Skeletal muscle tissue (tissue), 3 donors: ENCODE measurements at regions not wholly inside any gene's neighbourhood (a gene's known extent, or its start where the extent isn't known, plus 50 kb on each side); places are given as distances from the start of the nearest gene placed in this dataset.

Source experiments
- H3K27ac ChIP-seq: one replicate; pipeline ENCODE4 v1.7.0; 2013; ENCODE audit warnings: mild to moderate bottlenecking, low read depth, low read length, inconsistent platforms
- H3K27me3 ChIP-seq, 3 donors: one replicate each; pipeline ENCODE4 v1.7.0; 2013; ENCODE audit warnings: low read length in 3 of 3; ENCODE audit not compliant: control insufficient read depth in 3 of 3, insufficient read depth in 3 of 3
- H3K36me3 ChIP-seq, 3 donors: one replicate each; pipeline ENCODE4 v1.7.0; 2013; ENCODE audit warnings: low read length in 3 of 3; ENCODE audit not compliant: control insufficient read depth in 3 of 3, insufficient read depth in 3 of 3
- H3K4me1 ChIP-seq, 3 donors: one replicate each; pipeline ENCODE4 v1.7.0; 2013; ENCODE audit warnings: low read length in 3 of 3, mild to moderate bottlenecking in 3 of 3; ENCODE audit not compliant: control insufficient read depth in 3 of 3, insufficient read depth in 3 of 3
- H3K4me3 ChIP-seq, 3 donors: one replicate each; pipeline ENCODE4 v1.7.0; 2013; ENCODE audit warnings: low read length in 3 of 3
- H3K9ac ChIP-seq, 3 donors: one replicate each; pipeline ENCODE4 v1.7.0; 2013; ENCODE audit warnings: low read length in 3 of 3, mild to moderate bottlenecking in 3 of 3, moderate library complexity in 2 of 3, low read depth in 1 of 3
- H3K9me3 ChIP-seq, 3 donors: one replicate each; pipeline ENCODE4 v1.7.0; 2013; ENCODE audit warnings: low read length in 3 of 3; ENCODE audit not compliant: control insufficient read depth in 3 of 3
- donor health status: Osteomylitis.

DNA sequence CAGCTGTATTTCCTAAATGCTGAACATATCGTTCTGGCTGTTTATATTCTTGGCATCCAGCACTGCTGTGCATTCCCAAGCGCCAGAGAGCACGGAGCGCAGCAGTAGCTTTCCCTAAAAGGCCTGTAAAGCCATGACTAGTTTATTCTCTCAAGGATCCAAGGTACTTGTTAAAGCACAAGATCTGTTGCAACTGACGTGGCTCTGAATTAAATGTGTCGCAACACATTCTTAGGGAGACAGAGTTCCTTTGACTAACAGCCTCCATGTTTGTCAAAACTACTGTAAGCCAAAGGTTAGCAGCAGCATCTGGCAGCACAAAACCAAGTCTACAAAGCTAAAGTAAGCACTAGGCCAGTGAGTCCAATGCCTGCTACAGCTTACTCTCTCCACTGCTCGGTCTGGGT is 188.6 kb upstream of the FN1 start:
- no peak overlapping the region for H3K4me3 ChIP-seq
- H3K36me3 ChIP-seq, result no peaks in the 10 kb centered on the region
- peaks cover 0 to 3% (median 0%) of the 10 kb centered on the region in 3 donors for H3K4me1 ChIP-seq
- no peak overlapping the region for H3K9ac ChIP-seq
- H3K9me3 ChIP-seq, result no peaks in the 10 kb centered on the region
- no peak overlapping the region for H3K27ac ChIP-seq
- H3K27me3 ChIP-seq, result no peaks in the 10 kb centered on the region

DNA sequence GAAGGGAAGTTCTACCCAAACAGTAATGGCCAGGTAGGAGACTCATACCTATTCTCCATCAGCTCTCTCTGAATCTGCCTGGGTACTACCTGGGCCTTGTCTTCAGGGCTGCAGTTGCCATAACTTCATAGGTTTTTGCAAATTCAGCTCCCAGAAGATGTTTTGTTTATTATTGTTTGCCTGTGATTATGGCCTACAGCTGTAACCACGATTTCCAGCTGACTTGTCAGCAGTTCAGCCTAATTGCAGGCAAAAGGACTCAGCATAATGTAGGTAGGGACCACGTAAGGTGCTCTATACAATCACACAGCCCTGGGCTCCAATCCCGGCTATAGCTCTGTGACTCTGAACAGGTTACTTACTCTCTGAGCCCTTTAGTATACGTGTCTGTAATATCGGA is 187.0 kb upstream of the FN1 start:
- Histone ChIP-seq H3K4me1 (peaks cover 0 to 8% (median 0%) of the 10 kb centered on the region in 3 donors), H3K27ac (no peak overlapping the region), H3K36me3 (no peaks in the 10 kb centered on the region)

DNA sequence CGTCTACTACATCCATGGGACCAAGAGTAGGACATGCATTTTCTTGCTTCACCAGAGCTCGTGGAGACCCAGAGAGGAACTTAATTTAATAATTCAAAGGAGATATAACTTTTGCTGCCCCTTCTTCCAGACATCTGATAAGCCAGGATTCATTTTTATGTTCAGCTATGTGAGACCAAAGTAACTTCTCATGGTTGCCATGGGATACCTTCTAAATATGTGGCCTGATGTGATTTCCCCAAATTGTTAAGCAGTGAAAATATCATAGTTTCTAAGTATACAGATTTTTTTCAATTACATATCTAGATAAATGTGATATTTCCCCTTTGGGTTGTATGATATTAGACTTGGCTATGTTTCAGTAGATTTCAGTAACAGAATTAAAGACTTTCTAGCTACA is 185.5 kb upstream of the FN1 start:
- peaks cover 0 to 8% (median 0%) of the 10 kb centered on the region in 3 donors for H3K4me1 ChIP-seq
- H3K27me3 ChIP-seq, result no peaks in the 10 kb centered on the region
- no peaks in the 10 kb centered on the region for H3K36me3 ChIP-seq
- no peak overlapping the region for H3K27ac ChIP-seq
- no peak overlapping the region for H3K9ac ChIP-seq
- H3K9me3 ChIP-seq, result no peaks in the 10 kb centered on the region
- H3K4me3 ChIP-seq, result no peak overlapping the region

More for the DNA sequence above, 187.0 kb upstream of the FN1 start:
- Histone ChIP-seq H3K9ac (no peak overlapping the region), H3K9me3 (no peaks in the 10 kb centered on the region), H3K4me3 (no peak overlapping the region), H3K27me3 (no peaks in the 10 kb centered on the region)

DNA sequence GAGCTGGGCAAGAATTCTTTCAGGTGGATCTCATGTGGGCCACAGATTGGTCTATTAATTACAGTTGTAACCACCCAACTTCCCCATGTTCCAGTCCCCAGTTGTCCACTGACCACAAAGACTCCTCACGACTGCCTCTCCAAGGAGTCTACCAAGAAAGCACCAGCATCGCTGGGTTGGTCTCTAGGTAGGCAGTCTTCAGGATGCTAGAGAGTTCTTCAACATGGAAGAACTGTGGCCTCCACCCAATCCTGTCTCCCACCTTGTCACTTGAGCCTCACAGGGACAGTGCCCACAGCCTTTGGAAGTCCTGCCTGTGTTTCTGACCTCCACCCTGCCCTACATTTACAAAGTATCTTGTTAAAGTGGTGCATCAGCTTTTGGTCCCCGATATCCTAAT is 184.7 kb upstream of the FN1 start:
- H3K9ac ChIP-seq, result no peak overlapping the region
- H3K27ac ChIP-seq, result no peak overlapping the region
- H3K4me3 ChIP-seq, result no peak overlapping the region
- peaks cover 0 to 8% (median 0%) of the 10 kb centered on the region in 3 donors for H3K4me1 ChIP-seq
- no peaks in the 10 kb centered on the region for H3K9me3 ChIP-seq
- H3K36me3 ChIP-seq, result no peaks in the 10 kb centered on the region
- no peaks in the 10 kb centered on the region for H3K27me3 ChIP-seq

DNA sequence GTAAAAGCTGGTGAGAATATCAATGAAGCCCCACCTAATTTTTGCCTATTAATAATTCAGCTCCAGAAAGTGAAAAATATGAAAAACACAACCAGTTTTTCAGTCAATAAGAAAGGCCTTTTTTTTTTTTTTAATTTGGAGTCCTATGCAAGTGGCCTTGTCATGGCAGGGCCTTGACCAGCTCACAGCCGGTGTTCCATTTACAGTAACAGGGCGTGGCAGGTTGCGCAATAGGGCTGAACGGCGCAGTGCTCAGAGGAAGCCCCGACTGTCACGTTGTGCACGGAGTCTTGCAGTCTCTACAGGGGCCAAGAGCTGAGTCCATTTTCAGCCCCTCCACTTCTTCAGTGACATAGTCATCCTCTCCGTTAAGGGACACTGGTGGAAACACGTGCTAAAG is 184.1 kb upstream of the FN1 start:
- Histone ChIP-seq H3K4me1 (peaks cover 0 to 8% (median 0%) of the 10 kb centered on the region in 3 donors), H3K9ac (no peak overlapping the region), H3K27ac (no peak overlapping the region), H3K36me3 (no peaks in the 10 kb centered on the region), H3K27me3 (no peaks in the 10 kb centered on the region), H3K9me3 (no peaks in the 10 kb centered on the region), H3K4me3 (no peak overlapping the region)

DNA sequence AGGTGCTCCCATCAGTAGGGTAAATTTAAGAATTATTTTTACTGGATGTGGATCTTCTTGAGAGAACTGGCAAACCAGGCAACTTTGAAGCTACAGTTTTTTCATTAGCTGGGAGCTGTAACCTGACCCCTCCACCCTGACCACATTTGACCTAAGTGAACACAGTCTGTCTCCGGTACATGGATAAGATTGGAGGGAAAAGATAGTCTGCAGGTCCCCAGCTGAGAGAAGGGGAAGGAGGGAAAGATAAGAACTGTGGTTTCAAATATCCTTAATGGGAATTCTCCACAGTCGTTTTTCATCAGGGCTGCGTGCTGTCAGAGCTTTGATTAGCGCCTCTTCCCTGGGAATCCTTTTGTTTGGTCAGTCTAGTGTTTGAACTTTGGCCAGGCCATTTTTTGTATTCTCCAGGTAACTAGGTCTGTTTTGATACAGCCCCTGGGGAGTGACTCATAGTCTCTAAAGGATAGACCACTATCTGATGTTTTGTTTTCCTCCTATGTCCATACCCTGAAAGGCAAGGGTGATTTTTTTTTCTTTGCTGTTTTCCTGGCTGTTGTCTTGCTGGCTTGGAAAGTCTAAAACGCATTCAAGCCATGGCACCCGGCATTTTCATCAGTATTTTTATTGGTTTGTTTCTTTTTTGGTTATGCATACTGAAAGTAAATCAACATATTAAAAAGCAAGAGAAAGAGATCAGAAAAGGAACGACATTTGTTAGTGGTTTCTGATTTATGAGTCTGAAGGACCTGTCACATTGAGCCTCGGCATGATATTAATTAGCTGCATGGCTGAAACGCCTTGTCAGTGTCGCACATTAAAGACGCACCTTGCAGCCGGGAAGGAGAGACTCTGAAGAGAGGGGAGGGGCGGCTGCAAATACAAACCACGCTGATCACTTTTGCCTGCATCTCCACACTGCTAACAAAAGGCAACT is 183.4 kb upstream of the FN1 start:
- Histone ChIP-seq H3K9ac (no peak overlapping the region), H3K27ac (no peak overlapping the region), H3K9me3 (no peaks in the 10 kb centered on the region), H3K36me3 (no peaks in the 10 kb centered on the region), H3K4me1 (peaks cover 0 to 8% (median 0%) of the 10 kb centered on the region in 3 donors), H3K4me3 (no peak overlapping the region), H3K27me3 (no peaks in the 10 kb centered on the region)

DNA sequence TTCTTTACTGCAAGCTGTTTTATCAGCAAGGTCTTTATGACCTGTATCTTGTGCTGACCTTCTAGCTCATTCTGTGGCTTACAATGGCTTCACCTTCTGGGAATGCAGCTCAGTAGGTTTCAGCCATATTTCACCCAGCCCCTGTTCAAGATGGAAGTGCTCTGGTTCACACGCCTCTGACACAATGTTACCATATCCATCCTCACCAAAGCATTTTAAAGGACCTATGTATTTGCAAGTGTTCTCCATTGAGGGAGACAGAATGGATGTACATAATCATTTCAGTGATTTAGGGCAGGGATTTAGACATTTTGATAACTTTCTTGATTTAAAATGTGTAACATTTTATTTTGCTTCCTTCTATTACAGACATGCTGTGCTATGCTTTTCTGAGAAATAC is 182.3 kb upstream of the FN1 start:
- Histone ChIP-seq H3K27me3 (no peaks in the 10 kb centered on the region), H3K27ac (no peak overlapping the region), H3K36me3 (no peaks in the 10 kb centered on the region), H3K9ac (no peak overlapping the region), H3K9me3 (no peaks in the 10 kb centered on the region), H3K4me1 (peaks cover 0 to 8% (median 0%) of the 10 kb centered on the region in 3 donors), H3K4me3 (no peak overlapping the region)

DNA sequence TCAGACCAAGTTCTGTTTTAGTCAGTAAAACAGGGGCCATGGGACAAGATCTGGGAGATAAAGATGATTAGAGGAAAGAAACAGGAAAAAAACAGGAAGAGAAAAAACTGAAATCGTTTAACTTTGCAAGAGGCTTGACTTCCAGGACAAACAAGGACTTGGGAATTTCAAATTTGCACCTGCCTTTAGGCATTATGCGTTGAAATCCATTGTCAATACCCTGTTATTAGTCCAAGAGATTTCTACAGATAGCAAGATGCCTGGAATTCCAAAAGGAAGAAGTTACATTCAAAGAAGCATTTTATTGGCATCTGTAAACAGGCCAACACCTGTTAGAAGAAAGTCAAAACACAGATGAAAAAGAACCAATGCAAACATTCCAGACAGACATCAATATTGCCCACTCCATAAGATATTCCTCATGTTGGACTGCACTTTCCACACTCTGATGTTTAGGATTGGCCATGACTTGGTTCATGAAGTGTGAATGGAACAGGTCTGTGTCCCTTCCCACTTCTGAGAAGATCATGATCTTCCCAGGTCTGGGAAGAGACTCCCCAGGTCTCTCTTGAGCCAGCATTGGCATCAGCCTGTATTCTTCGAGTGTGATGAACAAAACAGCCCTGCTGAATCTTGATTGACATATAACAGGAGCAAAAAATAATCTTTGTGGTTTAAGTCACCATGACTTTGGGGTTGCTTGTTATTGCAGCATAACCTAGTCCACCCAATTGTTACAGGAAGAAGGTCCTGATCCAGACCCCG is 181.4 kb upstream of the FN1 start:
- no peak overlapping the region for H3K9ac ChIP-seq
- no peak overlapping the region for H3K27ac ChIP-seq
- peaks cover 0 to 8% (median 0%) of the 10 kb centered on the region in 3 donors for H3K4me1 ChIP-seq
- H3K27me3 ChIP-seq, result no peaks in the 10 kb centered on the region
- no peaks in the 10 kb centered on the region for H3K36me3 ChIP-seq
- no peaks in the 10 kb centered on the region for H3K9me3 ChIP-seq
- no peak overlapping the region for H3K4me3 ChIP-seq

DNA sequence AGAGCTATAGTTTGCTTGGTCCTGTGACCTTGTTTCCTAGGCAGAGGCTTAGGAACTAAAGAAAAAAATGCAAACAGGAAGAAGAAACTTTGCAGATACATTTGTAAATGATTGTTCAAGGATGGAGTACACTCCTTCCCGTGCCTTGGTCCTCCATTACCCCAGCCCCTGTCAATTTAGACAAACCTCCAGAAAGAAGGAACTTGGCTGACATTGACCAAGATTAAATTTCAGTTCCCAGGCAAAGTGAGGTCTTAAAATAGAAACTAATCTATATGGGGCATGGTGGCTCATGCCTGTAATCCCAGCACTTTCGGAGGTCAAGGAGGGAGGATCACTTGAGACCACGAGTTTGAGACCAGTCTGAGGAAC is 179.9 kb upstream of the FN1 start:
- Histone ChIP-seq H3K9ac (no peak overlapping the region), H3K27me3 (no peaks in the 10 kb centered on the region), H3K4me3 (no peak overlapping the region), H3K4me1 (peaks cover 0 to 8% (median 0%) of the 10 kb centered on the region in 3 donors), H3K9me3 (no peaks in the 10 kb centered on the region), H3K27ac (no peak overlapping the region), H3K36me3 (no peaks in the 10 kb centered on the region)
